Neuronal stem cell (in vitro differentiated cells): ENCODE measurements at regions not wholly inside any gene's neighbourhood (a gene's known extent, or its start where the extent isn't known, plus 50 kb on each side); places are given as distances from the start of the nearest gene placed in this dataset.

Experiments
- DNase-seq: peaks from one replicate; pipeline ENCODE4 v3.0.0-alpha.2; 2013; ENCODE audit warnings: low spot score
- H2AFZ ChIP-seq: one replicate; pipeline ENCODE4 v1.6.1; 2013; ENCODE audit warnings: mild to moderate bottlenecking, low read length, inconsistent platforms
- H2AK5ac ChIP-seq: 2 replicates; pipeline ENCODE4 v1.6.1; 2013; ENCODE audit warnings: low read depth, mild to moderate bottlenecking, inconsistent platforms, low read length, moderate library complexity, mixed read lengths
- H2BK120ac ChIP-seq: 2 replicates; pipeline ENCODE4 v1.6.1; 2013; ENCODE audit warnings: low read depth, mild to moderate bottlenecking, inconsistent platforms, low read length, moderate library complexity, mixed read lengths
- H2BK12ac ChIP-seq: one replicate; pipeline ENCODE4 v1.6.1; 2013; ENCODE audit warnings: low read length, inconsistent platforms
- H2BK15ac ChIP-seq: 2 replicates; pipeline ENCODE4 v1.6.1; 2013; ENCODE audit warnings: mild to moderate bottlenecking, low read length, inconsistent platforms, mixed read lengths
- H2BK5ac ChIP-seq: one replicate; pipeline ENCODE4 v1.6.1; 2013; ENCODE audit warnings: inconsistent platforms, mild to moderate bottlenecking, low read length, moderate library complexity
- H3K14ac ChIP-seq: one replicate; pipeline ENCODE4 v1.6.1; 2013; ENCODE audit warnings: low read length, inconsistent platforms
- H3K18ac ChIP-seq: 2 replicates; pipeline ENCODE4 v1.6.1; 2013; ENCODE audit warnings: low read length, inconsistent platforms
- H3K23ac ChIP-seq: 2 replicates; pipeline ENCODE4 v1.6.1; 2013; ENCODE audit warnings: low read depth, mild to moderate bottlenecking, mixed read lengths, low read length, inconsistent platforms; ENCODE audit not compliant: poor library complexity
- H3K27ac ChIP-seq: replicated peaks from 3 replicates; pipeline ENCODE4 v1.5.1; 2013; ENCODE audit warnings: low read length, inconsistent platforms
- H3K27me3 ChIP-seq, 3 experiments: 2 replicates each; pipeline ENCODE4 v1.6.1; 2013; ENCODE audit warnings: low read length in 3 of 3, mild to moderate bottlenecking in 2 of 3, inconsistent platforms in 1 of 3, low read depth in 1 of 3, mixed read lengths in 1 of 3, moderate library complexity in 1 of 3; ENCODE audit not compliant: control insufficient read depth in 3 of 3, insufficient read depth in 3 of 3
- H3K36me3 ChIP-seq, 2 donors: replicated peaks in 1 of 2; 2 replicates each; pipeline ENCODE4 v1.6.1; 2013; ENCODE audit warnings: low read length in 2 of 2; ENCODE audit not compliant: control insufficient read depth in 2 of 2, insufficient read depth in 2 of 2
- H3K4ac ChIP-seq: 2 replicates; pipeline ENCODE4 v1.6.1; 2013; ENCODE audit warnings: inconsistent platforms, mild to moderate bottlenecking, low read length, moderate library complexity
- H3K4me1 ChIP-seq, 2 donors: 1 replicate in 1 of 2; 2 replicates in 1 of 2; pipeline ENCODE4 v1.6.1; 2013; ENCODE audit warnings: low read length in 2 of 2, low read depth in 1 of 2; ENCODE audit not compliant: control insufficient read depth in 2 of 2, insufficient read depth in 1 of 2
- H3K4me2 ChIP-seq: one replicate; pipeline ENCODE4 v1.6.1; 2013; ENCODE audit warnings: mild to moderate bottlenecking, low read length, inconsistent platforms; ENCODE audit not compliant: insufficient read depth, poor library complexity, severe bottlenecking
- H3K4me3 ChIP-seq, 2 donors: 2 replicates each; pipeline ENCODE4 v1.5.1; 2013; ENCODE audit warnings: low read length in 2 of 2, mild to moderate bottlenecking in 2 of 2, inconsistent platforms in 1 of 2, moderate library complexity in 1 of 2
- H3K79me1 ChIP-seq: one replicate; pipeline ENCODE4 v1.6.1; 2013; ENCODE audit warnings: low read depth, mild to moderate bottlenecking, inconsistent platforms, low read length, moderate library complexity
- H3K9ac ChIP-seq: one replicate; pipeline ENCODE4 v1.6.1; 2013; ENCODE audit warnings: mild to moderate bottlenecking, low read depth, low read length, inconsistent platforms; ENCODE audit not compliant: poor library complexity
- H3K9me3 ChIP-seq, 2 donors: replicated peaks in 1 of 2; 2 replicates each; pipeline versions ENCODE3 to v1.6.1; 2013; ENCODE audit warnings: low read length in 2 of 2, mild to moderate bottlenecking in 2 of 2, inconsistent platforms in 1 of 2, low read depth in 1 of 2, mixed read lengths in 1 of 2, moderate library complexity in 1 of 2; ENCODE audit not compliant: control insufficient read depth in 2 of 2, insufficient read depth in 1 of 2
- H4K8ac ChIP-seq: one replicate; pipeline ENCODE4 v1.6.1; 2013; ENCODE audit warnings: low read depth, mild to moderate bottlenecking, inconsistent platforms, low read length, moderate library complexity
- H4K91ac ChIP-seq: one replicate; pipeline ENCODE4 v1.6.1; 2013; ENCODE audit warnings: low read length, low read depth, mild to moderate bottlenecking, inconsistent platforms; ENCODE audit not compliant: poor library complexity
- whole genome bisulfite sequencing, 2 donors: extraction: QIAGEN DNeasy Blood & Tissue Kit; methylation state at CpG; one replicate each; pipeline ENCODE4 v1.1.7; 2013; ENCODE audit warnings: missing lambda C conversion rate in 2 of 2, mixed read lengths in 1 of 2; ENCODE audit not compliant: insufficient read length in 2 of 2, insufficient replicate concordance in 1 of 2; ENCODE audit errors: extremely low coverage in 2 of 2; 5-methylcytosine and 5-hydroxymethylcytosine counted together

GRCh38 chr6:45775026-45775697 lies 240.5 kb downstream of the CLIC5 start:
- no peak overlapping the region for H3K18ac ChIP-seq
- H3K4me3 ChIP-seq = no peak overlapping the region
- no CpG with 5 or more reads among the region's 5 CpGs for WGBS, 2 donors
- no peak overlapping the region for H4K91ac ChIP-seq
- H3K9ac ChIP-seq = no peak overlapping the region
- no peak overlapping the region for H3K4me2 ChIP-seq
- no peaks in the 10 kb centered on the region for H3K36me3 ChIP-seq
- H3K4me1 ChIP-seq = peaks cover 0 to 4% of the 10 kb centered on the region in 2 donors
- H3K14ac ChIP-seq = no peak overlapping the region
- H3K27ac ChIP-seq = no peak overlapping the region
- H2BK12ac ChIP-seq = no peak overlapping the region
- no peak overlapping the region for H2AK5ac ChIP-seq
- H3K27me3 ChIP-seq = peaks cover 0 to 9% (median 0%) of the 10 kb centered on the region in 3 experiments
- H3K4ac ChIP-seq = no peak overlapping the region
- H4K8ac ChIP-seq = no peak overlapping the region
- H2BK15ac ChIP-seq = no peak overlapping the region
- no peak overlapping the region for H3K23ac ChIP-seq
- H2AFZ ChIP-seq = no peak overlapping the region
- no peak overlapping the region for H2BK5ac ChIP-seq
- H2BK120ac ChIP-seq = no peak overlapping the region
- no peaks in the 10 kb centered on the region for H3K9me3 ChIP-seq
- H3K79me1 ChIP-seq = no peaks in the 10 kb centered on the region
- DNase-seq = no peak

GRCh38 chr6:45773906-45774305 lies 241.8 kb downstream of the CLIC5 start:
- no peaks in the 10 kb centered on the region for H3K79me1 ChIP-seq
- no peak overlapping the region for H3K14ac ChIP-seq
- peaks cover 0 to 4% of the 10 kb centered on the region in 2 donors for H3K4me1 ChIP-seq
- H2AK5ac ChIP-seq = no peak overlapping the region
- no peak overlapping the region for H2BK12ac ChIP-seq
- no peaks in the 10 kb centered on the region for H3K36me3 ChIP-seq
- H3K27me3 ChIP-seq = peaks cover 0 to 9% (median 0%) of the 10 kb centered on the region in 3 experiments
- no peak overlapping the region for H2AFZ ChIP-seq
- no peak overlapping the region for H3K18ac ChIP-seq
- no peak overlapping the region for H4K91ac ChIP-seq
- no peak overlapping the region for H2BK15ac ChIP-seq
- DNase-seq = no peak
- no peaks in the 10 kb centered on the region for H3K9me3 ChIP-seq
- whole genome bisulfite sequencing, 2 donors = no CpG with 5 or more reads among the region's 3 CpGs
- no peak overlapping the region for H3K4ac ChIP-seq
- H3K9ac ChIP-seq = no peak overlapping the region
- no peak overlapping the region for H4K8ac ChIP-seq
- H2BK5ac ChIP-seq = no peak overlapping the region
- H3K4me2 ChIP-seq = no peak overlapping the region
- no peak overlapping the region for H3K27ac ChIP-seq
- no peak overlapping the region for H2BK120ac ChIP-seq
- no peak overlapping the region for H3K23ac ChIP-seq
- no peak overlapping the region for H3K4me3 ChIP-seq

GRCh38 chr6:45772886-45773495 lies 242.7 kb downstream of the CLIC5 start:
- H3K4me2 ChIP-seq = no peak overlapping the region
- no peak overlapping the region for H2BK15ac ChIP-seq
- H2BK5ac ChIP-seq = no peak overlapping the region
- H2BK120ac ChIP-seq = no peak overlapping the region
- no peak overlapping the region for H2AFZ ChIP-seq
- H3K36me3 ChIP-seq = no peaks in the 10 kb centered on the region
- no peak overlapping the region for H3K18ac ChIP-seq
- no peak overlapping the region for H3K9ac ChIP-seq
- H3K23ac ChIP-seq = no peak overlapping the region
- H3K9me3 ChIP-seq = no peaks in the 10 kb centered on the region
- H3K4me3 ChIP-seq = no peak overlapping the region
- H3K27ac ChIP-seq = no peak overlapping the region
- no CpG with 5 or more reads among the region's 6 CpGs for WGBS, 2 donors
- no peak overlapping the region for H4K91ac ChIP-seq
- DNase-seq = no peak
- H3K14ac ChIP-seq = no peak overlapping the region
- H3K27me3 ChIP-seq = peaks cover 0 to 5% (median 0%) of the 10 kb centered on the region in 3 experiments
- no peak overlapping the region for H2AK5ac ChIP-seq
- no peak overlapping the region for H2BK12ac ChIP-seq
- H3K79me1 ChIP-seq = no peaks in the 10 kb centered on the region
- H3K4me1 ChIP-seq = peaks cover 0 to 4% of the 10 kb centered on the region in 2 donors
- no peak overlapping the region for H4K8ac ChIP-seq
- no peak overlapping the region for H3K4ac ChIP-seq

GRCh38 chr6:45772051-45772450 lies 243.6 kb downstream of the CLIC5 start:
- Histone ChIP-seq H2AFZ (no peak overlapping the region), H2BK5ac (no peak overlapping the region), H3K14ac (no peak overlapping the region), H3K18ac (no peak overlapping the region), H3K79me1 (no peaks in the 10 kb centered on the region), H4K8ac (no peak overlapping the region), H3K36me3 (no peaks in the 10 kb centered on the region), H2AK5ac (no peak overlapping the region), H3K4me3 (no peak overlapping the region), H3K4ac (no peak overlapping the region), H3K9ac (no peak overlapping the region), H3K27me3 (peaks cover 0 to 7% (median 0%) of the 10 kb centered on the region in 3 experiments), H3K23ac (no peak overlapping the region), H2BK12ac (no peak overlapping the region), H2BK120ac (no peak overlapping the region), H2BK15ac (no peak overlapping the region), H3K4me1 (peaks cover 0 to 4% of the 10 kb centered on the region in 2 donors), H3K9me3 (no peaks in the 10 kb centered on the region), H3K27ac (no peak overlapping the region), H3K4me2 (no peak overlapping the region), H4K91ac (no peak overlapping the region)
- no CpG with 5 or more reads among the region's 4 CpGs for WGBS, 2 donors
- no peak for DNase-seq
